ENCODE measurements at regions not wholly inside any gene's neighbourhood (a gene's known extent, or its start where the extent isn't known, plus 50 kb on each side); places are given as distances from the start of the nearest gene placed in this dataset.
"Not testable (repeated sequence)": the region's sequence is repeated elsewhere in the genome, so short reads cannot be mapped to it uniquely, and the experiment has no call there.

DNA sequence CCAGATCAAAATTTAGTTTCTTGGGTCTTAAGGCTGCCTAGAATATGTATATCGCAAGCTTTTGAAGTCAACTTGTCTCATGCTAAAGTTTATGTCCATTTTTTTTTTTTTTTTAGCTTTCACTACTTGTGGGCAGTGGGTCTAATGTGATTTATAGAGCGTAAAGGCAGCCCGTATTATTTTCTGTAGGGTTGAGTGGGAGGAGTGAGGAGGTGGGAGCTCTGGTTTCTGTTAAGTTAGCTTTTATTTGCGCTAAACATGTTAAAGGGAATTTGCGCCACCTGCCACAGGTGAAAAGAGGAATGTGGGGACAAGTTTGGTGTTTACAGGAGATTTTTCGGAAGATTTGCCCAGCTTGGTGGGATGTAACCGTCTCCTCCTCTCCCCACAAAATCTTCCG lies 234.2 kb downstream of the IL20RB start:
- H3K4me2 ChIP-seq (ENCODE audit: low read depth, low read length, poor library complexity, severe bottlenecking): no peak overlapping the region
- H4K20me1 ChIP-seq (ENCODE audit: insufficient read depth, low read length, poor library complexity, severe bottlenecking): no peaks in the 10 kb centered on the region
- no peaks in the 10 kb centered on the region for H3F3A ChIP-seq (ENCODE audit: low read depth)
- H3K9me2 ChIP-seq (replicated peaks; ENCODE audit: low read depth, low read length): no peaks in the 10 kb centered on the region
- no peaks in the 10 kb centered on the region for H3K9me3 ChIP-seq (ENCODE audit: insufficient read depth, low read depth, low read length)
- no peaks in the 10 kb centered on the region for H3K4me1 ChIP-seq (ENCODE audit: insufficient read depth, low read length, poor library complexity, severe bottlenecking)
- TF ChIP-seq EZH2phosphoT487 (IDR thresholded peaks at IDR 0.05; ENCODE audit: borderline replicate concordance): no peak
- TF ChIP-seq, protein P1, sequence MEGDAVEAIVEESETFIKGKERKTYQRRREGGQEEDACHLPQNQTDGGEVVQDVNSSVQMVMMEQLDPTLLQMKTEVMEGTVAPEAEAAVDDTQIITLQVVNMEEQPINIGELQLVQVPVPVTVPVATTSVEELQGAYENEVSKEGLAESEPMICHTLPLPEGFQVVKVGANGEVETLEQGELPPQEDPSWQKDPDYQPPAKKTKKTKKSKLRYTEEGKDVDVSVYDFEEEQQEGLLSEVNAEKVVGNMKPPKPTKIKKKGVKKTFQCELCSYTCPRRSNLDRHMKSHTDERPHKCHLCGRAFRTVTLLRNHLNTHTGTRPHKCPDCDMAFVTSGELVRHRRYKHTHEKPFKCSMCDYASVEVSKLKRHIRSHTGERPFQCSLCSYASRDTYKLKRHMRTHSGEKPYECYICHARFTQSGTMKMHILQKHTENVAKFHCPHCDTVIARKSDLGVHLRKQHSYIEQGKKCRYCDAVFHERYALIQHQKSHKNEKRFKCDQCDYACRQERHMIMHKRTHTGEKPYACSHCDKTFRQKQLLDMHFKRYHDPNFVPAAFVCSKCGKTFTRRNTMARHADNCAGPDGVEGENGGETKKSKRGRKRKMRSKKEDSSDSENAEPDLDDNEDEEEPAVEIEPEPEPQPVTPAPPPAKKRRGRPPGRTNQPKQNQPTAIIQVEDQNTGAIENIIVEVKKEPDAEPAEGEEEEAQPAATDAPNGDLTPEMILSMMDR (conservative IDR thresholded peaks at IDR 0.05; ENCODE audit: low read length): no peak
- H3K4me3 ChIP-seq (ENCODE audit: low read length, poor library complexity, severe bottlenecking): no peak overlapping the region
- no peaks in the 10 kb centered on the region for H3K36me3 ChIP-seq (ENCODE audit: insufficient read depth, low read length)
- H3K79me2 ChIP-seq (ENCODE audit: insufficient read depth, low read length): no peaks in the 10 kb centered on the region
- H3K27me3 ChIP-seq (ENCODE audit: insufficient read depth, low read length, poor library complexity, severe bottlenecking): no peaks in the 10 kb centered on the region
- no peak overlapping the region for H3K9ac ChIP-seq (ENCODE audit: low read depth, low read length, poor library complexity, severe bottlenecking)
- no peak overlapping the region for H2AFZ ChIP-seq (ENCODE audit: low read length)

- Histone ChIP-seq H3K36me3 (ENCODE audit: insufficient read depth, low read length) (no peaks in the 10 kb centered on the region), H3K9me3 (ENCODE audit: insufficient read depth, low read depth, low read length) (no peaks in the 10 kb centered on the region), H3K4me2 (ENCODE audit: low read depth, low read length, poor library complexity, severe bottlenecking) (no peak overlapping the region), H3K79me2 (ENCODE audit: insufficient read depth, low read length) (no peaks in the 10 kb centered on the region), H3K27me3 (ENCODE audit: insufficient read depth, low read length, poor library complexity, severe bottlenecking) (no peaks in the 10 kb centered on the region), H3K4me1 (ENCODE audit: insufficient read depth, low read length, poor library complexity, severe bottlenecking) (no peaks in the 10 kb centered on the region), H3K9ac (ENCODE audit: low read depth, low read length, poor library complexity, severe bottlenecking) (no peak overlapping the region), H3K9me2 (replicated peaks; ENCODE audit: low read depth, low read length) (no peaks in the 10 kb centered on the region), H3K4me3 (ENCODE audit: low read length, poor library complexity, severe bottlenecking) (no peak overlapping the region), H3F3A (ENCODE audit: low read depth) (no peaks in the 10 kb centered on the region), H2AFZ (ENCODE audit: low read length) (no peak overlapping the region), H4K20me1 (ENCODE audit: insufficient read depth, low read length, poor library complexity, severe bottlenecking) (no peaks in the 10 kb centered on the region)
- no peak for TF ChIP-seq EZH2phosphoT487 (IDR thresholded peaks at IDR 0.05; ENCODE audit: borderline replicate concordance)
- TF ChIP-seq, protein P1 (conservative IDR thresholded peaks at IDR 0.05; ENCODE audit: low read length): no peak
These were observed 236.5 kb downstream of the IL20RB start for GRCh38 chr3:137194301-137194700.

DNA sequence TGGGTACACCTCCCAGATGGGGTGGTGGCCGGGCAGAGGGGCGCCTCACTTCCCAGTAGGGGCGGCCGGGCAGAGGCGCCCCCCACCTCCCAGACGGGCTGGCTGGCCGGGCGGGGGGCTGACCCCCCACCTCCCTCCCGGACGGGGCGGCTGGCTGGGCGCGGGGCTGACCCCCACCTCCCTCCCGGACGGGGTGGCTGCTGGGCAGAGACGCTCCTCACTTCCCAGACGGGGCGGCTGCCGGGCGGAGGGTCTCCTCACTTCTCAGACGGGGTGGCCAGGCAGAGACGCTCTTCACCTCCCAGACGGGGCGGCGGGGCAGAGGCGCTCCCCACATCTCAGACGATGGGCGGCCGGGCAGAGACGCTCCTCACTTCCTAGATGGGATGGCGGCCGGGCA lies 240.6 kb downstream of the IL20RB start:
- H3K4me3 ChIP-seq (ENCODE audit: low read length, poor library complexity, severe bottlenecking); H3K27me3 ChIP-seq (ENCODE audit: insufficient read depth, low read length, poor library complexity, severe bottlenecking); H3K79me2 ChIP-seq (ENCODE audit: insufficient read depth, low read length); H3K36me3 ChIP-seq (ENCODE audit: insufficient read depth, low read length); H3F3A ChIP-seq (ENCODE audit: low read depth); H4K20me1 ChIP-seq (ENCODE audit: insufficient read depth, low read length, poor library complexity, severe bottlenecking); H3K4me1 ChIP-seq (ENCODE audit: insufficient read depth, low read length, poor library complexity, severe bottlenecking); H3K4me2 ChIP-seq (ENCODE audit: low read depth, low read length, poor library complexity, severe bottlenecking); H2AFZ ChIP-seq (ENCODE audit: low read length); H3K9me2 ChIP-seq (replicated peaks; ENCODE audit: low read depth, low read length); H3K9ac ChIP-seq (ENCODE audit: low read depth, low read length, poor library complexity, severe bottlenecking); H3K9me3 ChIP-seq (ENCODE audit: insufficient read depth, low read depth, low read length): not testable (repeated sequence)

DNA sequence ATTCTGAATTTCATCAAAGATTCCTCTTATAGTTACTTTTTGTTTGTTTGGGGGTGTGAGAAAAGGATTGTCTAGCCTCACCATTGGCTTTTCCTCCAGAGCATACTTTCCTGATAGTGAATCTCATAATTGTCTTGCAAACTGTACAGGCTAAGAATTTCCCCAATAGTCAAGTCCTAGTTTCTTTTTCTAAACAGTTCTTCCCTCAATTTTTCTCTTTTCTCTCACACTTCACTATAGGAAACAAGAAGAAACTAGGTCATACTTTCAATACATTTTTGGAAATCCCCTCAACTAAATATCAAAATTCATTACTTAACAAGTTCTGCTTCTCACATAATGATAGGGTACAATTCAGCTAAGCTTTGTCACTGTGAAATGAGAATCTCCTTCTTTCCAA lies 241.9 kb downstream of the IL20RB start:
- no peaks in the 10 kb centered on the region for H3K4me1 ChIP-seq (ENCODE audit: insufficient read depth, low read length, poor library complexity, severe bottlenecking)
- no peak overlapping the region for H3K4me2 ChIP-seq (ENCODE audit: low read depth, low read length, poor library complexity, severe bottlenecking)
- no peaks in the 10 kb centered on the region for H4K20me1 ChIP-seq (ENCODE audit: insufficient read depth, low read length, poor library complexity, severe bottlenecking)

More for the DNA sequence above, 241.9 kb downstream of the IL20RB start:
- Histone ChIP-seq H2AFZ (ENCODE audit: low read length) (no peak overlapping the region), H3K9me2 (replicated peaks; ENCODE audit: low read depth, low read length) (no peaks in the 10 kb centered on the region), H3K27me3 (ENCODE audit: insufficient read depth, low read length, poor library complexity, severe bottlenecking) (no peaks in the 10 kb centered on the region), H3K9me3 (ENCODE audit: insufficient read depth, low read depth, low read length) (no peaks in the 10 kb centered on the region), H3F3A (ENCODE audit: low read depth) (no peaks in the 10 kb centered on the region), H3K36me3 (ENCODE audit: insufficient read depth, low read length) (no peaks in the 10 kb centered on the region), H3K9ac (ENCODE audit: low read depth, low read length, poor library complexity, severe bottlenecking) (no peak overlapping the region), H3K79me2 (ENCODE audit: insufficient read depth, low read length) (no peaks in the 10 kb centered on the region), H3K4me3 (ENCODE audit: low read length, poor library complexity, severe bottlenecking) (no peak overlapping the region)
- TF ChIP-seq, protein P1 (conservative IDR thresholded peaks at IDR 0.05; ENCODE audit: low read length): no peak
- TF ChIP-seq EZH2phosphoT487 (IDR thresholded peaks at IDR 0.05; ENCODE audit: borderline replicate concordance): no peak
